K562 (cell line): ENCODE measurements at regions not wholly inside any gene's neighbourhood (a gene's known extent, or its start where the extent isn't known, plus 50 kb on each side); places are given as distances from the start of the nearest gene placed in this dataset.

Experiments used
- ATF6 ChIP-seq: sonication (generic); formaldehyde crosslinking; IDR thresholded peaks from 2 replicates; pipeline ENCODE4 v1.4.0; 2020; ENCODE audit warnings: mild to moderate bottlenecking, missing genetic modification reagents
- FOXK1 ChIP-seq: sonication (generic); formaldehyde crosslinking; IDR thresholded peaks from 2 replicates; pipeline ENCODE4 v1.8.0; 2022; ENCODE audit warnings: missing genetic modification reagents, mild to moderate bottlenecking, borderline replicate concordance
- FOXK2 ChIP-seq, 2 experiments: fragments of 450-650 bp; IDR thresholded peaks in 1 of 2; conservative IDR thresholded peaks in 1 of 2; 2 replicates each; pipeline ENCODE4 v1.6.1; 2016; ENCODE audit warnings: low read depth in 2 of 2, mild to moderate bottlenecking in 1 of 2
- HDAC2 ChIP-seq: fragments of 450-650 bp; IDR thresholded peaks from 2 replicates; pipeline ENCODE4 v1.6.1; 2016; ENCODE audit warnings: mild to moderate bottlenecking
- HMG20A ChIP-seq: fragments of 450-650 bp; formaldehyde crosslinking; conservative IDR thresholded peaks from 2 replicates; pipeline ENCODE4 v1.4.0; 2020; ENCODE audit warnings: mild to moderate bottlenecking, mixed read lengths
- MYC ChIP-seq, 2 experiments: fragments of 250-450 bp in 1 of 2; sonication (Bioruptor Pico) in 1 of 2; IDR thresholded peaks; 2 replicates each; pipeline versions ENCODE4 v1.5.1 to v1.6.1; 2012 to 2021; ENCODE audit warnings: low read depth in 2 of 2, borderline replicate concordance in 1 of 2, improper control_type of control experiment in 1 of 2, low read length in 1 of 2, mild to moderate bottlenecking in 1 of 2, moderate library complexity in 1 of 2
- POLR3A ChIP-seq: IDR thresholded peaks from 2 replicates; pipeline ENCODE4 v1.6.1; 2011; ENCODE audit warnings: borderline replicate concordance, mild to moderate bottlenecking, moderate library complexity; ENCODE audit not compliant: insufficient read length, insufficient read depth; ENCODE audit errors: extremely low read depth
- STAT5B ChIP-seq: fragments of 250-450 bp; sonication (Bioruptor Pico); IDR thresholded peaks from 2 replicates; pipeline ENCODE4 v1.8.0; 2021; ENCODE audit warnings: mild to moderate bottlenecking, inconsistent platforms
- TFAM ChIP-seq: fragments of 250-450 bp; sonication (Bioruptor Pico); conservative IDR thresholded peaks from 2 replicates; pipeline ENCODE4 v1.5.0; 2021; ENCODE audit warnings: mild to moderate bottlenecking, moderate library complexity
- THRAP3 ChIP-seq: fragments of 450-650 bp; IDR thresholded peaks from 2 replicates; pipeline ENCODE4 v1.6.1; 2016; ENCODE audit warnings: mild to moderate bottlenecking, inconsistent platforms, borderline replicate concordance
- UBTF ChIP-seq, 2 experiments: IDR thresholded peaks; 2 replicates each; pipeline ENCODE4 v1.6.1; 2012; ENCODE audit warnings: improper control_type of control experiment in 2 of 2, low read depth in 2 of 2, low read length in 2 of 2, borderline replicate concordance in 1 of 2
- ZNF224 ChIP-seq: sonication (generic); formaldehyde crosslinking; IDR thresholded peaks from 2 replicates; pipeline ENCODE4 v1.8.0; 2022; ENCODE audit warnings: mild to moderate bottlenecking, missing genetic modification reagents
- ZNF695 ChIP-seq: fragments of 450-650 bp; formaldehyde crosslinking; IDR thresholded peaks from 2 replicates; pipeline ENCODE4 v1.4.0; 2020; ENCODE audit warnings: mild to moderate bottlenecking, moderate library complexity
- TF ChIP-seq, protein P1 (sequence below): fragments of 450-650 bp; IDR thresholded peaks from 2 replicates; pipeline ENCODE4 v1.6.1; 2016; ENCODE audit warnings: low read depth

DNA sequence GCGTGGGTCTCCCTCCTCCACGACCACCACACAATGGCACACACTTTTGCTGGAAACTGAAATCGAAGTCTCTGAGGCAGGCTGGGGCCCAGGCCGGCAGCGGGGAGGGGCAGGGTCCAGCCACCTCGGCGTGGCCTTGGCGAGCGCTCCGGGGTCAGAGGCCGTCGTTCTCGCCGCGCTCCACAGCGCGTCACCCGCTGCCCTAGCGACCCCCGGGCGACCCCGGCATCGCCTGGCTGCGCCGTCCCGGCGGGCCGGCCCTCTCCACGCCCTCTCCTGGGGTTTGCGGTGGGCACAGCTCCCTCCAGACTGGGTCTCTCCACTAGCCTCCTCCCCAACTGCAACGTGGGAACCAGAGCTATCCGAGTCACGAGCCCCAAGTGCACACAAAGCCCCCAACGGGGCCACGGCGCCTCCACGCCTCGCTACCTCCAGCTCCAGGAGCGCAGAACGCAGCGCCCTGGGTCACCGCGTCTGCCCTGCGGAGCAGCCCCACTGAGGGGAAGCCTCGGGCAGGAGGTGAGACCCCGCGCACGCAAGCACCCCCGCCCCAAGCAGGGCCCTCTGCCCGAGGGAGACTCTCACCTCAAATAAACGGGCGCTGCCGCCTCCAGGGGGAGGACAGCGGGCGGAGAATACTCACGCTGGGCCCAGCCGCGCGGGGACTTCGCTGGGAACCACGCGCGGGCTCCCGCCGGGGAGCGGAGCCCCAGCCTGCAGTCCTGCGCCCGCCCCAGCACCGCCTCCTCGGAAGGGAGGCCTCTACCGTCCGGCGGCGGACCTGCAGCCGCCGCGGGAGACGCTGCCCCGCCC, 134.0 kb upstream of the BARHL2 start (continued):
- TF ChIP-seq FOXK2 (conservative IDR thresholded peaks at IDR 0.05 in 1 of 2, IDR thresholded peaks at IDR 0.05 in 1 of 2; ENCODE audit: low read depth in 2 of 2) = no peak
- TF ChIP-seq ZNF224 (CRISPR knock-in tag) = no peak
- no peak for TF ChIP-seq TFAM (CRISPR knock-in tag)
- TF ChIP-seq HDAC2 = no peak
- TF ChIP-seq UBTF (IDR thresholded peaks at IDR 0.05; ENCODE audit: borderline replicate concordance in 1 of 2, low read depth in 2 of 2, low read length in 2 of 2) = peak in 1 of 2 experiments; percentile 71; a peak in 1 of 4 replicates
- no peak for TF ChIP-seq ATF6 (CRISPR knock-in tag)
- TF ChIP-seq MYC (IDR thresholded peaks at IDR 0.05; ENCODE audit: low read depth, low read length) = peak; percentile 56; the same call in 1 of the 2 replicates
- TF ChIP-seq MYC (CRISPR knock-in tag; IDR thresholded peaks at IDR 0.05; ENCODE audit: borderline replicate concordance, low read depth) = no peak; the same call in 1 of the 2 replicates
- TF ChIP-seq THRAP3 = no peak
- no peak for TF ChIP-seq FOXK1 (CRISPR knock-in tag)
- TF ChIP-seq, protein P1, sequence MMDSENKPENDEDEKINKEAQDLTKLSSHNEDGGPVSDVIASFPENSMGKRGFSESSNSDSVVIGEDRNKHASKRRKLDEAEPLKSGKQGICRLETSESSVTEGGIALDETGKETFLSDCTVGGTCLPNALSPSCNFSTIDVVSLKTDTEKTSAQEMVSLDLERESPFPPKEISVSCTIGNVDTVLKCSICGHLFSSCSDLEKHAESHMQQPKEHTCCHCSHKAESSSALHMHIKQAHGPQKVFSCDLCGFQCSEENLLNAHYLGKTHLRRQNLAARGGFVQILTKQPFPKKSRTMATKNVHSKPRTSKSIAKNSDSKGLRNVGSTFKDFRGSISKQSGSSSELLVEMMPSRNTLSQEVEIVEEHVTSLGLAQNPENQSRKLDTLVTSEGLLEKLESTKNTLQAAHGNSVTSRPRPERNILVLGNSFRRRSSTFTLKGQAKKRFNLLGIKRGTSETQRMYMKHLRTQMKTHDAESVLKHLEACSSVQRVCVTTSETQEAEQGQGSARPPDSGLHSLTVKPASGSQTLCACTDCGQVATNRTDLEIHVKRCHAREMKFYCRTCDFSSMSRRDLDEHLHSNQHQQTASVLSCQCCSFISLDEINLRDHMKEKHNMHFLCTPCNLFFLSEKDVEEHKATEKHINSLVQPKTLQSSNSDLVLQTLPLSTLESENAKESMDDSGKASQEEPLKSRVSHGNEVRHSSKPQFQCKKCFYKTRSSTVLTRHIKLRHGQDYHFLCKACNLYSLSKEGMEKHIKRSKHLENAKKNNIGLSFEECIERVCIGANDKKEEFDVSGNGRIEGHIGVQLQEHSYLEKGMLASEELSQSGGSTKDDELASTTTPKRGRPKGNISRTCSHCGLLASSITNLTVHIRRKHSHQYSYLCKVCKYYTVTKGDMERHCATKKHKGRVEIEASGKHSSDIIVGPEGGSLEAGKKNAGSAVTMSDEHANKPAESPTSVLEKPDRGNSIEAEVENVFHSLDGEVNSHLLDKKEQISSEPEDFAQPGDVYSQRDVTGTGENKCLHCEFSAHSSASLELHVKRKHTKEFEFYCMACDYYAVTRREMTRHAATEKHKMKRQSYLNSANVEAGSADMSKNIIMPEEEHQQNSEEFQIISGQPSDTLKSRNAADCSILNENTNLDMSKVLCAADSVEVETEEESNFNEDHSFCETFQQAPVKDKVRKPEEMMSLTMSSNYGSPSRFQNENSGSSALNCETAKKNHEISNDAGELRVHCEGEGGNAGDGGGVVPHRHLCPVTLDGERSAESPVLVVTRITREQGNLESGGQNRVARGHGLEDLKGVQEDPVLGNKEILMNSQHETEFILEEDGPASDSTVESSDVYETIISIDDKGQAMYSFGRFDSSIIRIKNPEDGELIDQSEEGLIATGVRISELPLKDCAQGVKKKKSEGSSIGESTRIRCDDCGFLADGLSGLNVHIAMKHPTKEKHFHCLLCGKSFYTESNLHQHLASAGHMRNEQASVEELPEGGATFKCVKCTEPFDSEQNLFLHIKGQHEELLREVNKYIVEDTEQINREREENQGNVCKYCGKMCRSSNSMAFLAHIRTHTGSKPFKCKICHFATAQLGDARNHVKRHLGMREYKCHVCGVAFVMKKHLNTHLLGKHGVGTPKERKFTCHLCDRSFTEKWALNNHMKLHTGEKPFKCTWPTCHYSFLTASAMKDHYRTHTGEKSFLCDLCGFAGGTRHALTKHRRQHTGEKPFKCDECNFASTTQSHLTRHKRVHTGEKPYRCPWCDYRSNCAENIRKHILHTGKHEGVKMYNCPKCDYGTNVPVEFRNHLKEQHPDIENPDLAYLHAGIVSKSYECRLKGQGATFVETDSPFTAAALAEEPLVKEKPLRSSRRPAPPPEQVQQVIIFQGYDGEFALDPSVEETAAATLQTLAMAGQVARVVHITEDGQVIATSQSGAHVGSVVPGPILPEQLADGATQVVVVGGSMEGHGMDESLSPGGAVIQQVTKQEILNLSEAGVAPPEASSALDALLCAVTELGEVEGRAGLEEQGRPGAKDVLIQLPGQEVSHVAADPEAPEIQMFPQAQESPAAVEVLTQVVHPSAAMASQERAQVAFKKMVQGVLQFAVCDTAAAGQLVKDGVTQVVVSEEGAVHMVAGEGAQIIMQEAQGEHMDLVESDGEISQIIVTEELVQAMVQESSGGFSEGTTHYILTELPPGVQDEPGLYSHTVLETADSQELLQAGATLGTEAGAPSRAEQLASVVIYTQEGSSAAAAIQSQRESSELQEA = no peak
- TF ChIP-seq ZNF695 (CRISPR knock-in tag) = no peak
- no peak for TF ChIP-seq STAT5B (CRISPR knock-in tag)
- TF ChIP-seq HMG20A (CRISPR knock-in tag) = no peak
- no peak for TF ChIP-seq POLR3A
